GM08714 (cell line): ENCODE measurements at regions not wholly inside any gene's neighbourhood (a gene's known extent, or its start where the extent isn't known, plus 50 kb on each side); places are given as distances from the start of the nearest gene placed in this dataset.
A peak's percentile ranks its signal among the peaks of the same experiment; 100 is the strongest.

ENCODE experiments used
- H3K4me3 ChIP-seq: fragments of 200-500 bp; sonication (Bioruptor generic); 2 replicates; pipeline ENCODE4 v1.5.1; 2014; ENCODE audit warnings: mild to moderate bottlenecking, low read length, inconsistent platforms
- ZNF274 ChIP-seq: IDR thresholded peaks from 2 replicates; pipeline ENCODE4 v1.6.1; 2012; ENCODE audit warnings: mild to moderate bottlenecking, low read depth, low read length

- H3K4me3 ChIP-seq, result no peak overlapping the region
- TF ChIP-seq ZNF274, result no peak
Observed at GRCh38 chr20:63103402-63104311, 96.9 kb upstream of the BHLHE23 start.

GRCh38 chr20:63102721-63103375, 96.1 kb upstream of the BHLHE23 start:
- TF ChIP-seq ZNF274, result no peak
- peak overlapping the region; percentile 62; the same call in 1 of the 2 replicates for H3K4me3 ChIP-seq

DNA sequence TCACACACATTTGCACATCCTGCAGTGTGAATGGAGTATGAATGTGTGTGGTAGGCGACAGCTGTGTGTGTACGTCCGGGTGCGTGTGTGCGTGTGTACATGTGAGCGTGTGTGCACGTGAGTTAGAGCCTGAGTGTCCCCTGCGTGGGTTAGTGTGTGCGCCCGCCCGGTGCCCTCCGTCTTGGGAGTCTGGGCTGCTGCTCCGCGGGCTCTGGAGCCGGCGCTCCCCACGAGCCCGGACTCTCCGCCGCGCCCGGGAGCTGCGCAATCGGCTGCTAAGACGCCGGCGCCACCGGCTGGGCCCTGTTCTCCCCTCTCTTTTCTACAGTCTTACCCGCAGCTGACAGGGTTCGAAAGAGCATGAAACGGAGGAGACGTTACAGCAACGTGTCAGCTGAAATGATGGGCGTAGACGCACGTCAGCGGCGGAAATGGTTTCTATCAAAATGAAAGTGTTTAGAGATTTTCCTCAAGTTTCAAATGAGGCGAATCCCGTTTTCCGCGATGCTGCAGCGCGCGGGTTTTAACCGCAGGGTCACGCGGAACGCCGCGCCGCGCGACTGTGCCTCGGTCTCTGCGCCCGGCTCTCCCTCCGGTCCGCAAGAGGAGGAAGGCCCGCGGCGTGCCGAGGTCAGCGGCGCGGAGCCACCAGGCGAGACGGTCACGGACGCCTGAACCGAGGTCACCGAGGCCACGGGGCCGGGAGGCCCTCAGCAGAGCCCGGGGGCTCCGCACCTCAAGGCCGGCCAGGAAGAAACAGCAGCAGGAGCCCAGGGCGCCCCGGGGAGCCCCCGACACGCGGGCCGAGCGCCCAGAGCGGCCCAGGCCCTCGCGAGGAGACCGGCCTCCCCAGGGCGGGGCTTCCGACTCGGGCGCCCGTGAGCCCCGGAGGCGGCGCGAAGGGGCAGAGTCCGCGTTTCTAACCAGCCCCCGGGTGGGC, 95.3 kb upstream of the BHLHE23 start:
- no peak for TF ChIP-seq ZNF274
- H3K4me3 ChIP-seq, result peak overlapping the region; percentile 62; the same call in 1 of the 2 replicates

DNA sequence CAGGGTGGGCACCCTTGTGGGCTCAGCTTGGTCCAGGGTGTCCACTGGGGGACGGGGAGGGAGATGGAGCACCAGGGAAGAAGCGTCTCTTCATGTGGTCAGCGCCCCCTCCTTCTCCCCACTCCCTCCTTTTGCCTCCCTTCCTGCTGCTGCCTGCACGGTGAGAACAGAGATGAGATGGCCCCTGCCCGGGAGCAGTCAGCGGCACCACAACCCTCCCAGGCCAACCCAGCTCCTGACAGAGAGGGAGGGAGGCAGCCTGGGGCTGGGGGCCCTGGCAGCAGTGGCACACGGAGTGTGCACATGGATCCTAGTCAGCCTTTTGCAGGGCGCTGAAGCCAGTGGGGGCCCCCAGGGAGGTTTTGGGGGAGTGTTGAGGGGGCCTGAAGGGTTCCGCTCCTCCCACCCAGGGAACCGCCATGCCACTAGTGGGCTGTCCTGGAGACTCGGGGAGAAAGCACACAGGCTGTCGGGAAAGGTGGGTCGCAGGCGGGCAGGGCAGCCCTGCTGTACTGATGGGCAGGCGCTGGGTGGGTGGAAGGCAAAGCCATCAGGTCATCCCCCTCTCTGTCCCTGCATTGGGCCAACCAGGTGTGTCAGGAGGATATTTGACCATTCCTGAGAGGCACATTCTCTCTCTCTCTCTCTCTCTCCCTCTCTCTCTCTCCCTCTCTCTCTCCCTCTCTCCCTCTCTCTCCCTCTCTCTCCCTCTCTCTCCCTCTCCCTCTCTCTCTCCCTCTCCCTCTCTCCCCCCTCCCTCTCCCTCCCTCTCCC, 94.3 kb upstream of the BHLHE23 start:
- no peak overlapping the region for H3K4me3 ChIP-seq
- no peak for TF ChIP-seq ZNF274

GRCh38 chr20:63100174-63100925, 93.6 kb upstream of the BHLHE23 start:
- H3K4me3 ChIP-seq, result no peak overlapping the region
- no peak for TF ChIP-seq ZNF274

- TF ChIP-seq ZNF274, result no peak
Observed at GRCh38 chr20:63099456-63100173, 92.9 kb upstream of the BHLHE23 start.

DNA sequence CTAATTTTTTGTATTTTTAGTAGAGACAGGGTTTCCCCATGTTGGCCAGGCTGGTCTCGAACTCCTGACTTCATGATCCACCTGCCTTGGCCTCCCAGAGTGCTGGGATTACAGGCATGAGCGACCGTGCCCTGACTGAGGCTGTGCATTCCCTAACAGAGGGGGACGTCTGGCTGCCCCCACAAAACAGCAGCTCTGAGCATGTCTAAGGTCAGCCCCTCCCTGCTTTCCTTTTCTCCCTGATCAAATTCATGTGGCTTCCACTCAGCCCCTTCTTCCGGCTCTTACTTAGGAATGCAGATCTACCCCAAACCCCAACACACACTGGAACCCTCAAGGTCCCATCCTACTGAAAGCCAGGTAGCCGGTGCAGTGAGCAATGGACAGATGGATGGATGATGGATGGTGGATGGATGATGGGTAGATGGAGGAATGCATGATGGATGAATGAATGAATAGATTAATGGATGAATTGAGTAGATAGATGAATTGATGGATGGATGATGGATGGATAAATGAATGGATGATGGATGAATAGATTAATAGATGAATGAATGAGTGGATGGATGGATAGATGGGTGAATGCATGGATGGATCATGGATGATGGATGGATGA, 91.5 kb upstream of the BHLHE23 start:
- TF ChIP-seq ZNF274, result no peak

More at GRCh38 chr20:63099456-63100173, 92.9 kb upstream of the BHLHE23 start:
- no peak overlapping the region for H3K4me3 ChIP-seq

DNA sequence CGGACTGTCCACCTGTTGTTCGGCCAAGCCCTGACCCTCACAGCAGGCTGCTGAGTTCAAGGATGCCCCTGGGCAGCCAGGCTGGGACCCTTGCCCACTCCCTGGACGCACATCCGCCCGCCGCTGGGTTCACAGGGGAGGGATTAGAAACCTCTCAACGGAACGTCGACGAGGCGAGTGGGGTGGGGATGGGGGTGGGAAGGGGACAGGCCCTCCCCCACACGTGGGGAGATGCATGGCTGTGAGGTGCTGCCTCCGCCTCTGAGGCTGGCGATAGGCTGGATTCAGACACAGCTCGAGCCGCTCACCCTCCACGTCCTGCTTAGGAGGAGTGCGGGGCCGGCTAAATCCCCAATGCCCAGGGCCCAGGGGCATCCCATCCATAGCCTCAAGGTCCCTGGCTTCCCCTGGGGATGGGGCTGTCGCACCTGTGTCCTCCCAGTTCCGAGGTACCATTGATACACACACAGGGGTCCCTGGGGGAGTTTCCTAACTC, 90.6 kb upstream of the BHLHE23 start:
- no peak overlapping the region for H3K4me3 ChIP-seq
- TF ChIP-seq ZNF274, result no peak

More for the DNA sequence above, 91.5 kb upstream of the BHLHE23 start:
- H3K4me3 ChIP-seq, result no peak overlapping the region

DNA sequence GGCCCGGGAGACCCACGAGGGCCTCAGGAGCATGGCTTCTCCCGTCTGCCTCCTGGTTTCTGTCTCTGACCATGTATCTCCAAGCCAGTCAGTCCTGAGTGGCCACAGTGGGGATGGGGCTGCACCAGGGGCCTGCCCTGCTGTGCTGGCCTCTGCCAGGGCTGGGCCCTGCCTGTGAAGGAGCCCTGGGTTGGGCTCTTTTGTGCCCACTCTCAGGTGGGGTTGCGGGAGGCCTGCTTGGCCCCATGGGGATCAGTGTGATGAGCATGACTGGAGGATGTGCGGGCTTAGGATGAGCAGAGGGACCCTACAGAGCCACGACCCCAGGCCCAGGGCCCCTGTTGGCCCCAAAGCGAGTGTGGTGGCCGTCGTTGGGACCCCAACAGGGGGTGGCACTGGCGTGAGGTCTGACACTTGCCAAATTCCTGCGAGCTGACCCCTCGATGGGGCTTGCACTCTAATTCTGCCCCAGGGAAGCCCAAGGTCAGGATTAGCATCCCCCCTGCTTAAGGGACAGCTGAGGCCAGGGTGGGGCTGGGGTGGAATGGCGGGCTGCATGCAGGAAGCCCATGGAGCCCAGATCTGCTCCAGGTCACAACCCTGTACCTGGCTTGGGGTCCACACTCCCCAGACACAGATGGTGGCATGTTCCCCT, 90.0 kb upstream of the BHLHE23 start:
- no peak overlapping the region for H3K4me3 ChIP-seq
- TF ChIP-seq ZNF274, result no peak

- no peak for TF ChIP-seq ZNF274
- H3K4me3 ChIP-seq, result no peak overlapping the region
Observed at GRCh38 chr20:63095718-63096654, 89.2 kb upstream of the BHLHE23 start.
